HUES48 (cell line): ENCODE measurements at regions not wholly inside any gene's neighbourhood (a gene's known extent, or its start where the extent isn't known, plus 50 kb on each side); places are given as distances from the start of the nearest gene placed in this dataset.
"Not testable (repeated sequence)": the region's sequence is repeated elsewhere in the genome, so short reads cannot be mapped to it uniquely, and the experiment has no call there.

Experiments used
- H3K27ac ChIP-seq: one replicate; pipeline ENCODE4 v1.7.0; 2013; ENCODE audit warnings: low read depth, low read length, inconsistent platforms
- H3K27me3 ChIP-seq: 2 replicates; pipeline ENCODE4 v1.6.1; 2013; ENCODE audit warnings: mild to moderate bottlenecking, low read length; ENCODE audit not compliant: control insufficient read depth, insufficient read depth
- H3K36me3 ChIP-seq: 2 replicates; pipeline ENCODE4 v1.6.1; 2013; ENCODE audit warnings: low read length; ENCODE audit not compliant: control insufficient read depth, insufficient read depth
- H3K4me1 ChIP-seq: 2 replicates; pipeline ENCODE4 v1.6.1; 2013; ENCODE audit warnings: mild to moderate bottlenecking, low read length; ENCODE audit not compliant: control insufficient read depth, insufficient read depth
- H3K4me3 ChIP-seq: 2 replicates; pipeline ENCODE4 v1.5.1; 2013; ENCODE audit warnings: mild to moderate bottlenecking, low read depth, low read length
- H3K9ac ChIP-seq: 2 replicates; pipeline ENCODE4 v1.6.1; 2013; ENCODE audit warnings: mild to moderate bottlenecking, low read depth, low read length, moderate library complexity
- H3K9me3 ChIP-seq: 2 replicates; pipeline ENCODE4 v1.6.1; 2013; ENCODE audit warnings: low read length; ENCODE audit not compliant: control insufficient read depth, insufficient read depth

GRCh38 chr6:167208819-167209576, 51.2 kb upstream of the GPR31 start:
- Histone ChIP-seq H3K27ac (no peak overlapping the region), H3K9ac (no peak overlapping the region)

GRCh38 chr6:167209577-167209975, 51.8 kb upstream of the GPR31 start:
- Histone ChIP-seq H3K9ac (no peak overlapping the region), H3K9me3 (no peaks in the 10 kb centered on the region), H3K27ac (no peak overlapping the region), H3K4me3 (no peak overlapping the region), H3K36me3 (no peaks in the 10 kb centered on the region), H3K4me1 (no peaks in the 10 kb centered on the region; the same call in 1 of the 2 replicates), H3K27me3 (peaks cover 4% of the 10 kb centered on the region; the same call in 1 of the 2 replicates)

More at GRCh38 chr6:167208819-167209576, 51.2 kb upstream of the GPR31 start:
- H3K4me3 ChIP-seq = no peak overlapping the region
- H3K4me1 ChIP-seq = no peaks in the 10 kb centered on the region; the same call in 1 of the 2 replicates
- peaks cover 4% of the 10 kb centered on the region; the same call in 1 of the 2 replicates for H3K27me3 ChIP-seq
- no peaks in the 10 kb centered on the region for H3K9me3 ChIP-seq
- no peaks in the 10 kb centered on the region for H3K36me3 ChIP-seq

DNA sequence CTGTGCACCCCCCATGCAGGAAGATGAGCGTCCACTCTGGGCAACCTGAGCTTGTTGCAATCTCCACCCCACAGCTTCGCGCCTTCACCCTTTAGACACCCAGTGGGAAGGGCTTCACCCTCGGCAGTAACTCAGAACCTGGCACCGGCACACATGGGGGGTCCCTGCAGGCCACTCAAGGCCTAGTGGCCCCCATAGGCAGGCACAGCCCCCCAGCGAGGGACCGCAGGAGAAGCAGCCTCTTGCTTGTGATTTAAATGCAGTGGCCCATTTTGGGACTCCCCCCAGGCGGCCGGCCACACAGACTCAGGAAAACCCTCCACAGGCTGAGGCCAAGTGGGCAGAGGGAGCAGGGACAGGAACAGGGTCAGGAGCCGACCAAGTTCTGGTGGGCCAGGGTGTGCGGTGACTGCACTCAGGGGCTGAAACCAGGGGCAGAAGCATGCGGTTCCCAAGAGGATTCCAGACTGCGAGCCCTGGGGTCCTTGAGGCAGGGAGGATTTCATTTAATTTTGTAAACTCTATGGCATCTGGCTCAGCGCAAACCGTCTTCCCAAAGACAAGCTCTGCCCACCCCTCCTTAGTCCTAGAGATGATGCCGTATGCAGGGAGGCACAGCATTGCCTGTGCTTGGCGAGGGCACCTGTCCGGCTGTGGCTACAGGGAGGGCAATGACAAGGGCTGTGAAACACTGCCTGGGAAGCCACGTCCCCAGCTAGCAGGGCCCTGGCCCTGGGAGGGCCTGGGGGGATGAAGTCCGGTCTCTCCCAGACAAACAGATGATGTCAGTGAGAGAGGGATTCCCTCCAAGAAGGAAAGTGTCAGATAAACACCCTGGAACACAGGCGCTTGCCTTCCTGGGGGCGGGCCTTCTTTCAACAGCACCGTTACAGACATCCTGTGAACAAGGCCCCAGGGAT, 52.9 kb upstream of the GPR31 start:
- H3K4me3 ChIP-seq = no peak overlapping the region
- H3K27ac ChIP-seq = no peak overlapping the region
- no peaks in the 10 kb centered on the region for H3K9me3 ChIP-seq
- H3K36me3 ChIP-seq = no peaks in the 10 kb centered on the region
- H3K4me1 ChIP-seq = no peaks in the 10 kb centered on the region; the same call in 1 of the 2 replicates
- no peak overlapping the region for H3K9ac ChIP-seq
- peaks cover 4% of the 10 kb centered on the region; the same call in 1 of the 2 replicates for H3K27me3 ChIP-seq

- Histone ChIP-seq H3K4me1 (no peaks in the 10 kb centered on the region; the same call in 1 of the 2 replicates), H3K9ac (no peak overlapping the region), H3K9me3 (no peaks in the 10 kb centered on the region), H3K4me3 (no peak overlapping the region), H3K36me3 (no peaks in the 10 kb centered on the region), H3K27me3 (peaks cover 4% of the 10 kb centered on the region; the same call in 1 of the 2 replicates), H3K27ac (no peak overlapping the region)
Observed at GRCh38 chr6:167211295-167211648, 53.5 kb upstream of the GPR31 start.

- no peaks in the 10 kb centered on the region for H3K36me3 ChIP-seq
- no peak overlapping the region for H3K9ac ChIP-seq
- H3K4me3 ChIP-seq = no peak overlapping the region
- no peak overlapping the region for H3K27ac ChIP-seq
- no peaks in the 10 kb centered on the region for H3K9me3 ChIP-seq
- H3K27me3 ChIP-seq = peaks cover 4% of the 10 kb centered on the region; the same call in 1 of the 2 replicates
- no peaks in the 10 kb centered on the region; the same call in 1 of the 2 replicates for H3K4me1 ChIP-seq
Observed at GRCh38 chr6:167211881-167212712, 54.3 kb upstream of the GPR31 start.

- H3K27me3 ChIP-seq = peaks cover 4% of the 10 kb centered on the region; the same call in 1 of the 2 replicates
- H3K36me3 ChIP-seq = no peaks in the 10 kb centered on the region
- H3K4me3 ChIP-seq = no peak overlapping the region
- no peak overlapping the region for H3K27ac ChIP-seq
- H3K9me3 ChIP-seq = no peaks in the 10 kb centered on the region
- no peak overlapping the region for H3K9ac ChIP-seq
- H3K4me1 ChIP-seq = no peaks in the 10 kb centered on the region; the same call in 1 of the 2 replicates
Observed at GRCh38 chr6:167212713-167213005, 54.9 kb upstream of the GPR31 start.

DNA sequence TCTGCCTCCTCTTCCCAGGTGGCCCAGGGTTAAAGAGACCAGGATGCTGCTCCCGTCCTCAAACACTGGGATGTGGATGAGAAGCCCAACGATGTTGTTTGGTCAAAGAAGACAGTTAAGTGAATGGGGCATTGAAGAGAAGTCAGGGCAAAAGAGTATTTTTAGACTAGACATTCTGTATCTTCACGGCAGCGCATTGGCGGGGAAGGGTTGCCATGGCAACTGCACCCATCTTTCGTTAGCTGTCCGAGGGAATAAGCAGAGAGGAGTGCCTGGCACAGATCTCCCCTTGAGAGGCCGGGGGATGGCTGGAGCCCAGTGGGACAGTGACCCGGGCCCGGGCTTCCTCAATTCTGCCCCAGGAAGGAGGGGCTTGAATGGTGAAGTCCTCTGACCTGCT, 56.4 kb upstream of the GPR31 start:
- no peak overlapping the region for H3K27ac ChIP-seq

GRCh38 chr6:167215429-167216250, 57.9 kb upstream of the GPR31 start:
- H3K9me3 ChIP-seq, H3K9ac ChIP-seq, H3K36me3 ChIP-seq, H3K4me3 ChIP-seq, H3K4me1 ChIP-seq, H3K27ac ChIP-seq: not testable (repeated sequence)
- H3K27me3 ChIP-seq = peaks cover 14% of the 10 kb centered on the region

More for the DNA sequence above, 56.4 kb upstream of the GPR31 start:
- Histone ChIP-seq H3K4me1 (no peaks in the 10 kb centered on the region; the same call in 1 of the 2 replicates), H3K36me3 (no peaks in the 10 kb centered on the region), H3K9me3 (no peaks in the 10 kb centered on the region), H3K4me3 (no peak overlapping the region), H3K9ac (no peak overlapping the region), H3K27me3 (peaks cover 8% of the 10 kb centered on the region)

GRCh38 chr6:167216390-167217050, 58.7 kb upstream of the GPR31 start:
- H3K4me1 ChIP-seq, H3K36me3 ChIP-seq, H3K9me3 ChIP-seq, H3K9ac ChIP-seq, H3K27ac ChIP-seq, H3K4me3 ChIP-seq: not testable (repeated sequence)
- H3K27me3 ChIP-seq = peaks cover 14% of the 10 kb centered on the region
